Breast epithelium (tissue), 4 donors: ENCODE measurements at regions not wholly inside any gene's neighbourhood (a gene's known extent, or its start where the extent isn't known, plus 50 kb on each side); places are given as distances from the start of the nearest gene placed in this dataset.
A peak's percentile ranks its signal among the peaks of the same experiment; 100 is the strongest.
"Not testable (repeated sequence)": the region's sequence is repeated elsewhere in the genome, so short reads cannot be mapped to it uniquely, and the experiment has no call there.

ENCODE experiments used
- DNase-seq, 2 donors: peaks; one replicate each; pipeline ENCODE4 v3.0.0-alpha.2; 2019; ENCODE audit warnings: low spot score in 2 of 2
- H3K27ac ChIP-seq, 2 donors: fragments of 200-600 bp; sonication (generic) in 1 of 2; one replicate each; pipeline ENCODE4 v1.5.1; 2016 to 2019; ENCODE audit warnings: mild to moderate bottlenecking in 1 of 2
- H3K27me3 ChIP-seq, 2 donors: fragments of 200-600 bp; sonication (generic) in 1 of 2; one replicate each; pipeline versions ENCODE4 v1.5.1 to v1.6.0; 2017 to 2019; ENCODE audit warnings: control low read depth in 1 of 2, mild to moderate bottlenecking in 1 of 2
- H3K36me3 ChIP-seq: fragments of 200-600 bp; one replicate; pipeline ENCODE4 v1.5.1; 2019
- H3K4me1 ChIP-seq, 2 donors: fragments of 200-600 bp; sonication (generic); one replicate each; pipeline ENCODE4 v1.5.1; 2016 to 2019; ENCODE audit warnings: control low read depth in 1 of 2
- H3K4me3 ChIP-seq, 3 donors: fragments of 200-600 bp; sonication (generic); 1 replicate in 2 of 3; 2 replicates in 1 of 3; pipeline ENCODE4 v1.5.1; 2016 to 2019; ENCODE audit warnings: mild to moderate bottlenecking in 3 of 3, moderate library complexity in 2 of 3
- H3K9me3 ChIP-seq, 2 donors: fragments of 200-600 bp; sonication (generic) in 1 of 2; one replicate each; pipeline ENCODE4 v1.5.1; 2016 to 2019; ENCODE audit warnings: control low read depth in 1 of 2
- POLR2A ChIP-seq: fragments of 450-650 bp; IDR thresholded peaks from one replicate; pipeline ENCODE4 v1.6.1; 2016; ENCODE audit warnings: antibody characterized with exemption, mild to moderate bottlenecking, moderate library complexity
- POLR2AphosphoS5 ChIP-seq, 3 donors: sonication (generic); formaldehyde crosslinking; IDR thresholded peaks; one replicate each; pipeline ENCODE4 v1.6.1; 2017; ENCODE audit warnings: antibody characterized with exemption in 3 of 3
- intact Hi-C: fragments of 100-400 bp; cut with DNase I; formaldehyde crosslinking; loops from one replicate; pipeline ENCODE4 v1.15.1; 2023; ENCODE audit warnings: low total_unique reads
- TF ChIP-seq, protein P1 (sequence below), 3 donors: fragments of 450-650 bp; IDR thresholded peaks; one replicate each; pipeline ENCODE4 v1.5.1; 2016 to 2017; ENCODE audit warnings: antibody characterized with exemption in 3 of 3, mild to moderate bottlenecking in 3 of 3, moderate library complexity in 3 of 3

DNA sequence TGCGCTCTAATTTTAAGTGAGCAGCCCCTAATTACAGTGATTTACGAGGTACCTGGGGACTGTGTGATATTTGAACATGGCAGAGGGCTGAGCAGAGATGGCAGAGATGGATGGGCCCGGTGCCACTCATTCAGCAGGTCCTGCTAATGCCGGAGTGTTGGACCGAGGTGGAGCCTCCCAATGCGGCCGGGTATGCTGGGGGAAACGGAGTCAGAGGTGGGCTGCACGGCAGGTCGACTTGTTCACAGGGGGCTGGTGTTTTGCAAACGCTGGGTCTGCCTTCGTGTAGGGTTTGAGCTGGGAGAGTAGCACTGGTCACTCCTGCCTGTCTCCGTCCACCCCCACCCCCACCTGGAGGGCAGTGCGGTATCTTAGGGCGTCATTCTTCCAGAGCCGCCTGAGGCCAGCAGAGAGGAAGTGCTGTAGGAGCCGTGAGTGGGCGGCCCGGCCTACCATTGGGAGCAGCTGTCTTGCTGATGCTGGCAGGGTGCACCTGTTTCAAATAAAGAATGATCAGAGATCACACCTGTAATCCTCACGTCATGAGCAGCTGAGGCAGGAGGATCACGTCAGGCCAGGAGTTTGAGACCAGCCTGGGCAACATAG, 122.6 kb downstream of the IGLL1 start:
- Histone ChIP-seq H3K36me3 (no peaks in the 10 kb centered on the region), H3K27me3 (no peaks in the 10 kb centered on the region), H3K9me3 (no peaks in the 10 kb centered on the region), H3K4me1 (peaks cover 0 to 11% of the 10 kb centered on the region in 2 donors), H3K4me3 (peak overlapping the region in 1 of 3 donors; percentile 53), H3K27ac (peak overlapping the region; percentile 86 to 89)
- no peak for DNase-seq
- no peak for TF ChIP-seq POLR2AphosphoS5 (IDR thresholded peaks at IDR 0.05)
- intact Hi-C loops = no loop called here

DNA sequence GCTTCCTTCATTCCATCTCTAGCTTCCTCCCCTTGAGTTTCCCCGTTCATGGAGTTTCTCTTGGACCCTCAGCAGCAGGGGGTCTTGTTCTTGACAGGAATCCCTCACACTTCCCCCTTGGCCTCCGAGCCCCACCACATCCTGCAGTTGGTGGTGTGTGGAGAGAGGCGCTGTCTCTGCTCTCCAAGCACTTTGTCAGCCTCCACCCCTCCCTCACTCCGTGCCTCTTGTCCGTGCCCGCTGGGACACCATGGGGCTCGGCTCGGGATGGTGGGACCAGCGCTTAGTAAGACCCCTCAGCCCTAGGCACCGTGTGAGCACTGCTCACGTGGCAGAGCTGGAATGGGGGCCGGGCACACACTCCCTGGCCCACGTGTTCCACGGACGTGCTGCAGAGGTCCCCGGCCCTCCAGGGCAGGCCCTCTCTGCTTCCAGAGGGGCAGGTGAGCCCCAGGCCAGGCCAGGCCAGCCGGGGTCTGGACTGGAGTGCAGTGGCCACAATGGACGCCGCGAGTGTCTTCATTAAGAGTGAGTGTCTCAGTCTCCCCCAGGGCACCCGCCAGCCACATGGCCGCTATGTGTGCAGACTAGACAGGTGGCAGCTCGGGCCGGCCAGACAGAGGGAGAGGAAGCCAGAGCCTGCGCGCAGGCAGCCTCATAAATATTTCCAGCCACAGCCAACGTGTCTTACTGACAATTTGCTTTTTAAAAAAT, 123.3 kb downstream of the IGLL1 start:
- H3K9me3 ChIP-seq, H3K4me3 ChIP-seq, H3K27me3 ChIP-seq, DNase-seq, intact Hi-C loops, H3K36me3 ChIP-seq: not testable (repeated sequence)
- Histone ChIP-seq H3K27ac (peak overlapping the region; percentile 86 to 89), H3K4me1 (peaks cover 0 to 11% of the 10 kb centered on the region in 2 donors)

DNA sequence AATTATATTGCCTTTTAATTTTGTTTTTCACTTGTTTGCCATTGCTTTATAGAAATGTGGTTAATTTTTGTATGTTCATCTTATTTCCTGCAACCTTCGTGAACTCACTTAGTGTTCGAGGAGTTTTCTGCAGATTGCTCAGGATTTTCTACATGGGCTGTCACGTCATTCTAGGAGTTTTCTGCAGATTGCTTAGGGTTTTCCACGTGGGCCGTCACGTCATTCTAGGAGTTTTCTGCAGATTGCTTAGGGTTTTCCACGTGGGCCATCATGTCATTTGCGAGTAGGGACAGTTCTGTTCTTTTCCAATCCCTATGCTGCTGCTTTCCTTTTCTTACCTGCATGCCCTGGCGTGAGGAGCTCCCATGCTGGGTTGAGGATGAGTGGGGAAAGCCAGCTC, 125.7 kb downstream of the IGLL1 start:
- H3K4me1 ChIP-seq = peaks cover 0 to 11% of the 10 kb centered on the region in 2 donors
- intact Hi-C loops, H3K4me3 ChIP-seq, H3K27ac ChIP-seq, DNase-seq, H3K9me3 ChIP-seq, H3K36me3 ChIP-seq, H3K27me3 ChIP-seq: not testable (repeated sequence)

DNA sequence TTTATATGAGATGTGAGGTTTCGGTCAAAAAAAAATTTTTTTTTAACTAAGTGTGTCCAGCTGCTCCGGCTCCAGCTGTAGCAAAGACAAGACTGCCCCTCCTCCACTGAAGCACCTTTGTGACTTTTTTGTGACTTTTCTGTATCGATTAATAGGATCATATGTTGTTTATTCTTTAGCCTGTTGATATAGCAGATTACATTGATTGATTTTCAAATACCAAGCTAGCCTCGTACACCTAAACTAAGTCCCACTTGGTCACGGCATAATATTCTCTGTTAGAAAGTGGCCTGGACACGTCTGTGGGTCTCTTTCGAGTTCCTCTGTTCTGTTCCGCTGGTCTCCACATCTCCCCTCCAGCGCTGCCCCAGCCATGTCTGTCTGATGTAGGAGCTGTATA, 126.8 kb downstream of the IGLL1 start:
- no peak for DNase-seq
- Histone ChIP-seq H3K36me3 (no peaks in the 10 kb centered on the region), H3K4me3 (no peak overlapping the region), H3K27me3 (no peaks in the 10 kb centered on the region), H3K9me3 (no peaks in the 10 kb centered on the region), H3K27ac (no peak overlapping the region), H3K4me1 (peaks cover 0 to 11% of the 10 kb centered on the region in 2 donors)
- TF ChIP-seq POLR2AphosphoS5 (IDR thresholded peaks at IDR 0.05) (no peak), POLR2A (no peak)
- TF ChIP-seq, protein P1, sequence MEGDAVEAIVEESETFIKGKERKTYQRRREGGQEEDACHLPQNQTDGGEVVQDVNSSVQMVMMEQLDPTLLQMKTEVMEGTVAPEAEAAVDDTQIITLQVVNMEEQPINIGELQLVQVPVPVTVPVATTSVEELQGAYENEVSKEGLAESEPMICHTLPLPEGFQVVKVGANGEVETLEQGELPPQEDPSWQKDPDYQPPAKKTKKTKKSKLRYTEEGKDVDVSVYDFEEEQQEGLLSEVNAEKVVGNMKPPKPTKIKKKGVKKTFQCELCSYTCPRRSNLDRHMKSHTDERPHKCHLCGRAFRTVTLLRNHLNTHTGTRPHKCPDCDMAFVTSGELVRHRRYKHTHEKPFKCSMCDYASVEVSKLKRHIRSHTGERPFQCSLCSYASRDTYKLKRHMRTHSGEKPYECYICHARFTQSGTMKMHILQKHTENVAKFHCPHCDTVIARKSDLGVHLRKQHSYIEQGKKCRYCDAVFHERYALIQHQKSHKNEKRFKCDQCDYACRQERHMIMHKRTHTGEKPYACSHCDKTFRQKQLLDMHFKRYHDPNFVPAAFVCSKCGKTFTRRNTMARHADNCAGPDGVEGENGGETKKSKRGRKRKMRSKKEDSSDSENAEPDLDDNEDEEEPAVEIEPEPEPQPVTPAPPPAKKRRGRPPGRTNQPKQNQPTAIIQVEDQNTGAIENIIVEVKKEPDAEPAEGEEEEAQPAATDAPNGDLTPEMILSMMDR (IDR thresholded peaks at IDR 0.05) = no peak
- intact Hi-C loops = no loop called here

DNA sequence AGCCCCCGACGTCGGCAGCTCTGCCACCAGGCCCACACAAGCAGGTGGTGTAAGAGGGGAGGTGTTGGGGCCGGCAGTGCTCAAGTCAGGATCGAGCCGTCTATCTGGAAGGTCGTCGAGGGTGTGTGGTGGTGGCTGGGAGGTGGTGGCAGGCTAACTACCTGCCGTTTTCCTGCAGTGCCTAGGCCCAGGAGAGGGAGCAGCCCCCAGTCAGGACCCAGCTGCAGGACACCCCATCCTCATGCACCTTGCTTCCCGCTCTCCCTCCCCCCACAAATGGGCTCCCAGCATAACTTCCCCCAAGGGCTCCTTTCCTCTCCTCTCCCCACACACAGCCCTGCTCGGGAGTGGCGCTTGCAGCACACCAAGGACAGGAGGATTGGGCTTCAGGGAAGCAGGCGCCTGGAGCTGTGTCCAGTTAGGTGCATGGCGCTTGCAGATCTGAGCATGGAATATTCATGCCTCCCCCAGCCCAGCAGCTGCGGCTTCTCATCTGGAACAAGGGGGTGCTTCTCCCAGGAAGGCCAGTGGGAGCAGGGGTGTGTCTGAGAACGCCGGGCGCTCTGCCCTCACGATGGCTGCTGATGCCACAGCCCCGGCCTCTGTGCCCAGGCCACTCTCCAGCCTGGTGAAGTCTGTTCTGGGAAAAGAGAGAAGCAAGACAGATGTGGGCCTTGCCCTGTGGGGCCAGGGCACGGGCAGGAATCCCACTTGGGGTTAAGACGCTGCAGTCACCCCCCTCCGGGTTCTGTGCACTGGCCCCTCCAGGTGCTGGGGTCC, 127.7 kb downstream of the IGLL1 start:
- Histone ChIP-seq H3K9me3 (no peaks in the 10 kb centered on the region), H3K27me3 (no peaks in the 10 kb centered on the region), H3K36me3 (no peaks in the 10 kb centered on the region), H3K4me1 (peaks cover 0 to 5% of the 10 kb centered on the region in 2 donors), H3K27ac (no peak overlapping the region), H3K4me3 (no peak overlapping the region)
- DNase-seq = no peak
- TF ChIP-seq POLR2A (no peak), POLR2AphosphoS5 (IDR thresholded peaks at IDR 0.05) (no peak)
- TF ChIP-seq, protein P1 (IDR thresholded peaks at IDR 0.05) = no peak
- intact Hi-C loops = no loop called here

DNA sequence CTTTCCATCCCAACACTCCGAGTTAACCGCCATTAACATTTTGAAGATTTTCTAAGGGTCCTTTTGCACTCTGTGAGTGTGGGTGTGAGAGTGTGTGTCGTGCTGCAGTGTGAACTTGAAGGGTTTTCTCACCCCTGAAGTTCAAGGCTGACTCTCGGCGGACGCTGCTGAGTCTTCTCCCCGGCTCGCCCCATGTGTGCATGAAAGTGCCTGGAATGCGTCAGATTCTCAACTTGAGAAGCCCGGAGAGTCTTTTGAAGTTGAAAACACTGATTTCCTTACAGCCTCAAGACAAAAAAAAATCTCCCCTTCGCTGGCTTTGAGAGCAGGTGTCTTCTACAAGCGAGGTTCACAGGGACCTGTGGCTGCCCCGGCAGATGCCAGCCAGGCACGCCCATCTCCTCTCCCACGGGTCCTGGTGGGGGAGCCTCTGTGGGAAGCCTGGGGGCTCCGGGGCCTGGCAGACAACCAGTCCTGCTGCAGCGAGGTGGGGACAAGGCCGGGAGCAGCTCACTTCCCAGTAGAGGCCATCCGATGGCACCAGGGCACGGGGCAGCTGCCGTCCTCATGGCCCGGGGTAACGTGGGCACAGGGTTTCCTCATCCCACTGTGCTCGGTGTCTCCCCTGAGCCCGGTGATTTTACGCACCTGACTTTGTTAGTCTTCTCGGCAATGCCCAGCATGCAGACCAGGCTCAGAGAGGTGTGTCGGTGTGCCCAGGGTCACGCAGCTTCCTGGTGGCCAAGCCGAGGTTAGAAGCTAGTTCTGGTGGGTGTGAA, 128.4 kb downstream of the IGLL1 start:
- H3K27ac ChIP-seq, H3K4me1 ChIP-seq, H3K36me3 ChIP-seq, H3K27me3 ChIP-seq, H3K4me3 ChIP-seq, DNase-seq, intact Hi-C loops, H3K9me3 ChIP-seq: not testable (repeated sequence)

DNA sequence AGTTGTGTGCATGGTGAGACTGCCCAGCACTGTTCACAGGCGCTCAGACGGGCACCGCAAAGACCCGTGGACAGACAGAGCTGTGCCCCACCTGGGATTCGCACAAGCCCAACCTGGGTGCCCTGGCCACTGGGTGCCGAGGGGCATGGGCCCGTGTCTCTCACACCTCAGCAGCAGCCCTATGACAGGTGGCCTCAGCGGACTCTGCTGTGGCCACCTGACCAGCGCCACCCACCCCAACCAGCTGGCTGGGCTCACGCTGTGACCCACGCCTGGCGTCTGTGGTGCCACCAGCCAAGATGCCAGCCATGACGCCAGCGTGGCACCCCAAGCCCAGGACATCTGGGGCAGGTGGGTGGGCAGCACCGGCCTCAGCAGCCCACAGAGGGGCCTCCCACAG, 129.3 kb downstream of the IGLL1 start:
- H3K36me3 ChIP-seq, H3K9me3 ChIP-seq, intact Hi-C loops, H3K4me3 ChIP-seq, H3K27me3 ChIP-seq, H3K27ac ChIP-seq, DNase-seq, H3K4me1 ChIP-seq: not testable (repeated sequence)
